Activated CD8-positive, alpha-beta T cell treated with anti-CD3 and anti-CD28 coated beads for 36 hours (primary cell): ENCODE measurements at regions not wholly inside any gene's neighbourhood (a gene's known extent, or its start where the extent isn't known, plus 50 kb on each side); places are given as distances from the start of the nearest gene placed in this dataset.

Experiments
- ATAC-seq: fragments of 200-7000 bp; cut with Tn5 transposase; one replicate; pipeline ENCODE4 v1.10.0; 2021; ENCODE audit warnings: mild to moderate bottlenecking, moderate library complexity
- CTCF ChIA-PET: fragments of 350-600 bp; sonication (Branson Sonifier 250); formaldehyde crosslinking; loops from one replicate; lab custom pipeline; 2021; ENCODE audit warnings: antibody characterized with exemption; lab: Charles Lee
- POLR2A ChIA-PET: fragments of 350-600 bp; sonication (Branson Sonifier 250); formaldehyde crosslinking; loops from one replicate; lab custom pipeline; 2021; ENCODE audit warnings: antibody characterized with exemption; lab: Charles Lee
- DNase-seq: peaks from one replicate; pipeline ENCODE4 v3.0.0-alpha.2; 2020
- H3K27ac Mint-ChIP-seq: one replicate; pipeline ENCODE4 v1.8.0; 2021; ENCODE audit warnings: mild to moderate bottlenecking, mixed read lengths
- H3K27me3 Mint-ChIP-seq: one replicate; pipeline ENCODE4 v1.8.0; 2021; ENCODE audit warnings: mixed read lengths
- H3K36me3 Mint-ChIP-seq: one replicate; pipeline ENCODE4 v1.8.0; 2021; ENCODE audit warnings: low read depth, mixed read lengths
- H3K4me1 Mint-ChIP-seq: one replicate; pipeline ENCODE4 v1.8.0; 2021; ENCODE audit warnings: low read depth, mixed read lengths
- H3K4me3 Mint-ChIP-seq: one replicate; pipeline ENCODE4 v1.8.0; 2021; ENCODE audit warnings: mild to moderate bottlenecking, moderate library complexity, mixed read lengths
- H3K9me3 Mint-ChIP-seq: one replicate; pipeline ENCODE4 v1.8.0; 2021; ENCODE audit warnings: mixed read lengths
- CTCF ChIP-seq: fragments of 200-600 bp; IDR thresholded peaks from one replicate; pipeline ENCODE4 v1.8.0; 2022; ENCODE audit warnings: antibody characterized with exemption, mild to moderate bottlenecking
- intact Hi-C: fragments of 100-400 bp; cut with micrococcal nuclease; formaldehyde crosslinking; loops from one replicate; pipeline ENCODE4 v1.10.0; 2022

- ATAC-seq (no peak), DNase-seq (no peak)
- H3K27ac Mint-ChIP-seq: no peak overlapping the region
- H3K4me3 Mint-ChIP-seq: no peak overlapping the region
- CTCF ChIA-PET: no interaction called here
- H3K36me3 Mint-ChIP-seq: no peaks in the 10 kb centered on the region
- H3K4me1 Mint-ChIP-seq: no peaks in the 10 kb centered on the region
- no peaks in the 10 kb centered on the region for H3K9me3 Mint-ChIP-seq
- intact Hi-C loops: no loop called here
- no peak for TF ChIP-seq CTCF
- POLR2A ChIA-PET: no interaction called here
- H3K27me3 Mint-ChIP-seq: peaks cover 14% of the 10 kb centered on the region
Measured at GRCh38 chr5:35359859-35360258, 129.6 kb upstream of the PRLR start.

- intact Hi-C loops: no loop called here
- ChIA-PET POLR2A (no interaction called here), CTCF (interaction anchor here (1.4 kb wide), 1 partner anchor 11 kb away, joined by 5 read pairs; no protein-coding TSS in a partner anchor)
- Mint-ChIP-seq H3K4me3 (no peak overlapping the region), H3K36me3 (no peaks in the 10 kb centered on the region), H3K27ac (no peak overlapping the region), H3K27me3 (peaks cover 14% of the 10 kb centered on the region), H3K9me3 (no peaks in the 10 kb centered on the region), H3K4me1 (no peaks in the 10 kb centered on the region)
- ATAC-seq (no peak), DNase-seq (no peak)
- TF ChIP-seq CTCF: no peak
Measured at GRCh38 chr5:35357973-35358372, 127.7 kb upstream of the PRLR start.

GRCh38 chr5:35356725-35357124 lies 126.4 kb upstream of the PRLR start:
- POLR2A ChIA-PET: interaction anchor here (0.5 kb wide), 1 partner anchor 15 kb away, joined by 3 read pairs; no protein-coding TSS in a partner anchor
- no peak overlapping the region for H3K27ac Mint-ChIP-seq
- H3K27me3 Mint-ChIP-seq: peaks cover 8% of the 10 kb centered on the region
- DNase-seq: no peak
- no peaks in the 10 kb centered on the region for H3K36me3 Mint-ChIP-seq
- CTCF ChIA-PET: interaction anchor here (1.4 kb wide), 1 partner anchor 10 kb away, joined by 5 read pairs; no protein-coding TSS in a partner anchor
- no peak for TF ChIP-seq CTCF
- no peak overlapping the region for H3K4me3 Mint-ChIP-seq
- intact Hi-C loops: no loop called here
- peaks cover 6% of the 10 kb centered on the region for H3K9me3 Mint-ChIP-seq
- no peaks in the 10 kb centered on the region for H3K4me1 Mint-ChIP-seq
- ATAC-seq: no peak

- Mint-ChIP-seq H3K27me3 (peaks cover 2% of the 10 kb centered on the region), H3K4me1 (no peaks in the 10 kb centered on the region), H3K9me3 (peaks cover 16% of the 10 kb centered on the region), H3K27ac (no peak overlapping the region), H3K4me3 (no peak overlapping the region), H3K36me3 (peaks cover 2% of the 10 kb centered on the region)
- intact Hi-C loops: no loop called here
- CTCF ChIA-PET: no interaction called here
- ATAC-seq (no peak), DNase-seq (no peak)
- POLR2A ChIA-PET: interaction anchor here (0.6 to 0.7 kb wide), 2 partner anchors 13 to 81 kb away, joined by 3 read pairs; no protein-coding TSS in a partner anchor
- TF ChIP-seq CTCF: no peak
Measured at GRCh38 chr5:35354751-35355150, 124.5 kb upstream of the PRLR start.

- CTCF ChIA-PET: no interaction called here
- DNase-seq (no peak), ATAC-seq (no peak)
- TF ChIP-seq CTCF: no peak
- Mint-ChIP-seq H3K27ac (no peak overlapping the region), H3K9me3 (peaks cover 7% of the 10 kb centered on the region), H3K4me1 (no peaks in the 10 kb centered on the region), H3K27me3 (peaks cover 2% of the 10 kb centered on the region), H3K4me3 (no peak overlapping the region), H3K36me3 (no peaks in the 10 kb centered on the region)
- POLR2A ChIA-PET: no interaction called here
- intact Hi-C loops: no loop called here
Measured at GRCh38 chr5:35345222-35345621, 114.9 kb upstream of the PRLR start.
